GOT3 (cell line): ENCODE measurements at regions not wholly inside any gene's neighbourhood (a gene's known extent, or its start where the extent isn't known, plus 50 kb on each side); places are given as distances from the start of the nearest gene placed in this dataset.
"Not testable (repeated sequence)": the region's sequence is repeated elsewhere in the genome, so short reads cannot be mapped to it uniquely, and the experiment has no call there.

ENCODE experiments used
- DNase-seq: peaks from one replicate; lab custom pipeline; 2025; ENCODE audit warnings: mixed read lengths; lab: John Stamatoyannopoulos, UW

DNA sequence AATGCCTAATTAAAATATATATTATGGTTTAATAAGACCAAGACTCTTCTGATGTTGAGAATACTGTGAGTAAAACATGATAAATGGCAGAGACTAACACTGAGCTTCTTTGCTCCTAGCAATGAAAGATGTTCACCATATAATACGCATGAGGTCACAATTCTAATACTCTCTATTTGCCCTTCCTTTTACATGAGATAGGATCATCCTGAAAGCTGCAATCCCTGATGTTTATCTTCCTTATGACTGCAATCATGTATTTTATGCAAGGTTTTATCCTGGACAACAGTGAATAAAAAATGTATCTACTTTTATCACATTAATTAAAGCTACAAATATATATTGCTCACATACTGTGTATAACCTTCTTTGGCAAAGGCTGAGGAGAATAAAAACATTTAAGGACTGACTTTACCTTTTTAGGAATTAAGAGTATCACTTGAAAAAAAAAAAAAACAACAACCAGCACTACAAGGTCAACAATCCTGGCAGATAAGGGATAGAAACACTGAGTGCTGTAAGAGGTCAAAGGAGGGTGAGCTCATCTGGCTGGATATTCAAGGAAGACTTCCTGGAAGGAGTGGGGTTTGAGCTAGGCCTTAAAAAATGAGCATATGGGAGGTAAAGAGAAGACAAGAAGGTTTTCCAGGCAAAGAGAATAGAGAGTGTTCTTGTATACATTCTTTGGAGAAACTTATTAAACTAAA lies 99.9 kb downstream of the AREG start:
- no peak for DNase-seq

- no peak for DNase-seq
These were observed 100.5 kb downstream of the AREG start for GRCh38 chr4:74545448-74545847.

GRCh38 chr4:74546057-74546456 lies 101.1 kb downstream of the AREG start:
- DNase-seq = no peak

GRCh38 chr4:74547042-74547441 lies 102.1 kb downstream of the AREG start:
- no peak for DNase-seq

DNA sequence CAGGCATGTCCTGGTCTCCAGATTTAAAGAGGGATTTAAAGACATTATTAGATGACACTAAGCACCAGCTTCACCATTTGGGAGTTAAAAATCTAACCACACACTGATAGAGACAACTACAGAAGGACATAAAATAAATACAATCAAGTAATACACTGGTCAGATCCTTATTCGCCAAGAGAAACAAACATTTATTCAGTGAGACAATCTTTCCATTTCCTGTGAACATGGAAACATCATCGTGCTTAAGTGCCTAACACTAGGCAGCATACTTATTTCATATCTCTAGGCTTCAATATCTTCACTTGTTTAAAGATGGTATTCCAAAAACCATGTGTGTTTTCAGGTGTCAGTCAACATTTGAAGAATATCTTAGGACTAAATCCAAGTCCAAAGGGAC lies 103.6 kb downstream of the AREG start:
- DNase-seq = no peak

GRCh38 chr4:74549936-74550335 lies 105.0 kb downstream of the AREG start:
- no peak for DNase-seq

- no peak for DNase-seq
These were observed 110.3 kb downstream of the AREG start for GRCh38 chr4:74555231-74555630.

DNA sequence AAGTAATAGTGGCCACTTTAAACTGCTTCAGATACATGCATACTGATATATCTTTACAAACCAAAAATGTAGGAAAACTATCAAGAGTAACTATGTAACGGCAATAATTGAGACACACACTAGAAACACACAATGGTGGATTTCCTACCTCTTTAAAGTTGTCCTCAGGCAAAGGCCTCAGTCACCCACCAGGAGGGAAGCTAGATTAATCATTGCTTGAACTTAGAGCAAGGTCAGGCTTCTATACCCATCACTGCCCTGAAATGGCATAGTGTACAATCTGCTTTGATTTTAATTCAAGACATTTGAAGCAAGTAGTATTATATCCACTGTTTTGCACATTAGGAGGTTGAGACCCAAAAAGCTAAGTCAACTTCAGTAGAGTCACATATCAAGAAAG lies 110.9 kb downstream of the AREG start:
- DNase-seq = no peak

DNA sequence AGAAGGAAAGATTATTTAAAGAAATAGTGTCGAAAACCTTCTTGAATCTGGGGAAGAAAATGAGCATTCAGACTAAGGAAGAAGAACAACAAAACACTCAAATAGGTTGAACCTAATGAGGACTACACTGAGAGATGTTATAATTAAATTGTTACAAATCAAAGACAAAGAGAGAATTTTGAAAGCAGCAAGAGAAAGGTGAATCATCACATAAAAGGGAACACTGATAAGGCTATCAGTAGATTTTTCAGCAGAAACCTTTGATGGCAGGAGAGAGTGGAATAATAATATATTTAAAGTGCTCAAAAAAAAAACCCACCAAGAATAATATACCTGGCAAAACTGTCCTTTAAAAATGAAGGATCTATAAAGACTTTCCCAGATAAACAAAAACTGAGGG lies 114.9 kb downstream of the AREG start:
- no peak for DNase-seq

DNA sequence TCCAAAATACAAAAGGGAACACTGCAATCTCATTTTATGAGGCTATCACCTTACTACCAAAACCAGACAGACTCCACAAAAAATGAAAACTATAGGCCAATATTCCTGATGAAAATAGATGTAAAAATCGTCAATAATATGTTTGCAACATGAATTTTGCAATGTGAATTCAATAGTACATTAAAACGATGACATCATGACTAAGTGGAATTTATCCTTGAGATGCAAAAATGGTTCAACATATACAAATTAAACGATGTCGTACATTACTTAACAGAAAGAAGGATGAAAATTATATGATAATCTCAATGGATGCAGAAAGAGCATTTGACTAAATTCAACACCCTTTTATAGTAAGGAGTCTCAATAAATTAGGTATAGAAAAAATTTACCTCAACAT lies 123.0 kb downstream of the AREG start:
- no peak for DNase-seq

- no peak for DNase-seq
These were observed 125.2 kb downstream of the AREG start for GRCh38 chr4:74570095-74570494.

DNA sequence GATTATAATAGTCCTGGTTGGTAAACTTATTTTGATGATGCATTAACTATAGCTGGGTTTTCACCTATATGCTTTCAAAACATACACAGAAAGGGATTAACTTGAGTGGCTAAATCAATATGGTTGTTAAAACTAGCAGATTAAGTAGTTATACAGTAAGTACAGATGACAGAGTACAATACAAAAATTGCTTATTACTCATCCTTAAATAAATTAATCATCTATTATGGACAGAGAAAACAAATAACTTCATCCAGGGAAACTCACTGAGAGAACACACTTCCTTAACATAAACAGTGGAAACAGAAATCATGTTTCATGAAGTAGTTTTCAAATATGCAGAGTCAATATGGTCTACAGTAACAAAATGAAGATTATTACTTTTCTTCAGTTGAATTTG lies 133.4 kb downstream of the AREG start:
- DNase-seq = no peak

- DNase-seq = not testable (repeated sequence)
These were observed 133.9 kb downstream of the AREG start for GRCh38 chr4:74578865-74579264.

- no peak for DNase-seq
These were observed 138.3 kb downstream of the AREG start for GRCh38 chr4:74583089-74583700.

- DNase-seq = no peak
These were observed 138.8 kb downstream of the AREG start for GRCh38 chr4:74583757-74584156.

GRCh38 chr4:74588350-74588749 lies 143.4 kb downstream of the AREG start:
- DNase-seq = no peak

DNA sequence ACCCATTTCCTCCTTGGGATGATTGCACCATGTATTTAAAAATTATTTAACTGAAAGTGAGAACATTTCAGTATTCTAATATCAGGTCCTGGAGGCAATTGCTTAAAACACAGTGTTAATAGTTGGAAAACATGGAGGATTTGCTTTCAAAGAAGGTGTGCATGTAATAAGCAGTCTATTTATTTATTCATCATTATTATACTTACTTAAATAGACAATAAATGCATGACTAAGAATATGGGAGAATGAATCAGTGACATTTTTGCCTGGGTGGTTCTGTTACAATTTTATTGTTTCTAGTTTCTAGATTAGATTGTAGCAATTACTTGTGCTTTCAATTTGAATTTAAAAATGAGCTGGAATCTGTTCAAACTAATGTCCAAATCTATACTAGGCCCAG lies 145.5 kb downstream of the AREG start:
- DNase-seq = no peak

DNA sequence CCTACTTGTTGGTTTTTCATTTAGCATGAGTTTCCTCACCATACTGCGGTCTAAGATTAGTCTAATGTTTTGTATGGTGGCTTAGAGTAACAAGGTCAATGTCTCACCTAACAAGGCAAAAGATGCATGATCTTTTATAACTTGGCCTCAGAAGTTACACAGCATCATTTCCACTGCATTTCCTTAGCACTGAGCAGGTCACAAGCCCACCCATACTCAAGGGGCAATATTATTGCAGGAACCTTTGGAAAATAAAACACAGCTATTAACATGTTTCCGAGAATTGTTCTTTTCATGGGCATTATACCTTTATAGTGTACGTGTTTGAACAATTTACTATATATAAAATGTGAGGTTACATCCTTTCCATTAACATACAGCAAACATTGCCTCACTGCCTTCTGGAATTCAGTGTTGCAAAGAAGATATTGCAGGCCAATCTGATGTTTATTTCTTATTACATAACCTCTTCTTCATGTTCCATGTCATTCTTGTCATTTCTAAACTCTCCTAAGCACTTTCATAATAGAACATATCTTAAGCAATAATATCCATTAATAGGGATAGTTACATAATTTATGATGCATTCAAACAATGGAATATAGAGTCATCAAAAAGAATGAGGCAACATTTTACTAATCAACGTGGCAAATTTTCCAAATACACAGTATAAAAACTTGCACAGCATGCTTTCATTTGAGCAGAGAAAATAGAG lies 153.8 kb downstream of the AREG start:
- no peak for DNase-seq

- DNase-seq = no peak
These were observed 158.2 kb downstream of the AREG start for GRCh38 chr4:74603186-74603585.

DNA sequence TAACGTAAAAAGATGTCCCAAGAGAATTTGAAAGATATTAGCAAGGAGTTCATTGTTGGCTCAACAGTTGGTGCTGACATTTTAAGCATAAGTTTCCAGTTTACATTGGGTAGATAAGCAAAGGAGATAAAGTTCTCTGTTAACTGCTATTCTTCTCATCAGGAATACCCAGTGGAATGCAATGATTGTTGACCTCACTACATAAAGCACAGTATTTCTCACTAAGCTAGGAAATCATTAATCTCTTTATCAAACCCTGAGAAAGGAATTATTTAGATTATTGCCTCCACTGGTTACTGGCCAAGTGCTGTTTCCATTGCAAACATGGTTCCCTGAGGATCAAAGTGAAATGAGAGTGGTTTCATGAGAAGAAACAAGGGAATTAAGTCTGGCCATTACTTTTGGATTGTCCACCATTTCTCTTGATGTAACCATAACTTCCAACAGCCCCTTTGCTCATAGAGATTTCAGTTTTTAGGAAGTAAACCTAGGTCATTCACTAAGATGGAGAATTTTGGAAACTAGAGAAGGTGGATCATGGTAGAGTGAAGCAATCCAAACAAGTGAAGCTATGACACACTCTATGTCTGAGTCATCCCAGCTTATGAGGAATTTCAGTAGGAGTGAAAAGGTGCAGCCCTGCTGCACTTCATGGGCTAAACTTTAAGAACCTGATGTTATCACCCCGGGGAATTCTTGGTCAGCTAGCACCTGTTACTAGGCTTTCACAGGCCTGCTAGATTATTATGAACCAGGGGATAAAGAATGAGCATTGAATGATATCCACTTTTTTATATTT lies 163.4 kb downstream of the AREG start:
- no peak for DNase-seq

DNA sequence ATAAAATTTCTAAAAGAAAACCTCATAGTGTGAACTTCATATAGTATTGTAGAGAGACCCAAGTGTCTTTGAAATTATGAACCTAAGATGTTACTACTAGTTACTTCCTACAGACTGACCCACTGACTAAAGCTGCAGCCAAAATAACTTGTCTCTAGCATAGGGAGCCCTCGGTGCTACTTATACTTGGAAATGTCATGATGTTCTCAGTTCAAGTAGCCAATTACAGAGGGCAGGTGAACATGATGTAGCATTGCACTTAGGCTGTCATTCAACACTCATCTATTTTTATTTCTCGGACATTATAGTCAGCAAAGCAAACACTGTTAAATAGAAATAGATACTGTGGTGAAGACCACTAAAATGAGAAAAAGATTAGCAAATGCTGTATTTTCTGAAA lies 165.6 kb downstream of the AREG start:
- no peak for DNase-seq

DNA sequence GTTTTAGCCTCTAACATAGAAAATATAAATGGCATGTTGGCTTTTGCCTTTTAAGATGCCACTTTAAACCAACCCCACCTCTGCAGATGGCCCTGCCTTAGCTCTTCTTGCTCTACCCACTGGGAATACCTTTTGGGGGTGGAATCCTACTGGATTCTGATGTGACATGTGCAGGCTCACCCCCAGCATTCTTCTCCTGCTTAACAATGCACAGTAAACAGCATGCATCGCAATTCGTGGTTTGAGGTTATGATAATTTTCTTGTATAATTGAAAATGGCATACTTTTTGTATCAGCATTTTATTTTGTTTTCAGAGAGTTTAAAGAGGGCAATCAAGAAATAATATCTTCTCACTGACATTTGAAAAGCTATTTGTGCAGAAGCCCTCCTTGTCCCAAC lies 167.9 kb downstream of the AREG start:
- DNase-seq = no peak

DNA sequence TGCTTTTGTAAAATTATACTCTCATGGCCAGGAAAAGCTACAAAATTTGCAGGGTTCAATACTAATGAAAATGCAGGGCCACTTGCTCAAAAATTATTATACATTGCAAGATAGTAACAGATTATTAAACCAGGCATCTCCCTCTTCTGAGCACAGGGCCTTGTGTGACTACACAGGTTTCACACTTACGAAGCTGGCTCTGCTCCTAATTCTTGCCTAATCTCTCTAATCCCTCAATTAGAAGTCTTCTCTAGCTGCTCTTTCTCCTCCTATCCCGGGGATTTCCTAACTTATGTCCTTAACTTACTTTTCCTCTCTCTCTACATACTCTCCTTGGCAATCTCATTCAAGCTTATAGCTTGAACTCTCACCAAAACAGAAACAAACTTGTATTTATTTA lies 168.3 kb downstream of the AREG start:
- no peak for DNase-seq
